ENCODE measurements at regions not wholly inside any gene's neighbourhood (a gene's known extent, or its start where the extent isn't known, plus 50 kb on each side); places are given as distances from the start of the nearest gene placed in this dataset.
"Not testable (repeated sequence)": the region's sequence is repeated elsewhere in the genome, so short reads cannot be mapped to it uniquely, and the experiment has no call there.

DNA sequence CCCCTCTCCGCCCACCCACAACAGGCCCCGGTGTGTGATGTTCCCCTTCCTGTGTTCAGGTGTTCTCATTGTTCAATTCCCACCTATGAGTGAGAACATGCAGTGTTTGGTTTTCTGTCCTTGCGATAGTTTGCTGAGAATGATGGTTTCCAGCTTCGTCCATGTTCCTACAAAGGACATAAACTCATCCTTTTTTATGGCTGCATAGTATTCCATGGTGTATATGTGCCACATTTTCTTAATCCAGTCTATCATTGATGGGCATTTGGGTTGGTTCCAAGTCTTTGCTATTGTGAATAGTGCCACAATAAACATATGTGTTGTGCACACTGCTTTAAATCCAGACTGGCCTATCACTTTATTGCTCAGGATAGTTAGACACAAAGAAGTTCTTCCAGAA is 309.1 kb downstream of the MTX2 start:
- not testable (repeated sequence) for DNase-seq

DNA sequence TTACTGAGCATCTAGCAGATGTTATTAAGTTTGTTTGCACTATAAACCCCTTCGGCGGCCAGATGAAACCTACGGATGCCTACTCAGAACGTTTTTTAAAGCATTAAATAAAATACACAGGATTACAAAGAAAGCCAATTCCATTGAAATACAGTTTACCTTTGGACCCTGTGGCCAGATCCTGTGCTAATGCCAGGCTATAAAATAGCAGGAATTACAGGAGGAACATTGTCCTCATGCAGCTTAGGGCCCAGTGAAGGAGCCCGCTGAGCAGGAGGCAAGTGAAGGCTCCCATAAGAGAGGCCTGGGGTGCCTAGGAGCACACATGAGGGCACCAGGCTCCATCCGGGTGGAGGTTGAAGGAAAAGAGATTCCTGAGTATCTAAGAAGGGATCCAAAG is 310.4 kb downstream of the MTX2 start:
- DNase-seq, result no peak

DNA sequence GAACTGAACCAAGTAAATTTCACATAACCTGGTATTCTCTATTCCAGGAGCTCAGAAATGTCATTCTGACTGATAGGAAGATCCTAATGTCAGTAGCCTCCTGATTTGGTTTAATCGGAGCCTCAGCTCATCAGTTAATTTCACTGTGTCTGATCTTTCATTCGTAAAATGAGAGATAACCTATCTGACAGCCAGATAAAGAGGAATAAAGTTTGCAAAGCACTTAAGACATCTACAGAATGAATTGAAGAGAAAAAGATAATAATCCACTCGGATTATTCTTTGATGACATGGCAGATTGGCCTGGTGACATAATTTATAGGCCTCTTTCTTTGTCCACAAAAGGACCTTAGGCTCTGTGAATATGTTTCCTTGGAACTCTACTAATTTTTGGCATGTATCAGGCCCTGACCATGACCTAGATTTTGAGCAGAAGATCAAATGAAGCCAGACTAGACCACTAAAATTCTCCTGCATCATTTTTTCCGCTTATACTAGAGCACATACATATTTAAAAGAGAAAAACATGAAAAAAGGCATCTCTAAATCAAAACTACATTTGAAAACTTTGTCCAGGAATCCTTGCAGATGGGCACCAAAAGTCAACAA is 312.4 kb downstream of the MTX2 start:
- DNase-seq, result no peak

DNA sequence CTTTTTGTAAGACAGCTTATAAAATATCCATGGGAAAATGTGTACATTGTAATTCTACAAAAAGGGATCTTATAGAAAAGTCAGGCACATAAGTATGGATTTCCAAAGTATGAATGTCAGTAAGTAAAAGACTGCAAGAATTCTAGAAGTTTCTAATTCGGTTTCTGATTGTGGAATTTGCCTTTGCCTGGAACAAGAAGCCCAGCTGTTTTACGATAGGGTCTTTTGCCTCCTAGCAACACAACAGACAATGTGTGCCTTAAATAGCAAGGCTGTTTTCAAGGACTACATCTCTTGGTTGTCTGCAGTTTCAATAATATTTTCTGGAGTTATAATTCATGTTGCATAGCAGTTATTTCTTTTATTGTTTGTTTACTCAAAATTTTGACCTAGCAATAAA is 312.9 kb downstream of the MTX2 start:
- DNase-seq, result no peak

DNA sequence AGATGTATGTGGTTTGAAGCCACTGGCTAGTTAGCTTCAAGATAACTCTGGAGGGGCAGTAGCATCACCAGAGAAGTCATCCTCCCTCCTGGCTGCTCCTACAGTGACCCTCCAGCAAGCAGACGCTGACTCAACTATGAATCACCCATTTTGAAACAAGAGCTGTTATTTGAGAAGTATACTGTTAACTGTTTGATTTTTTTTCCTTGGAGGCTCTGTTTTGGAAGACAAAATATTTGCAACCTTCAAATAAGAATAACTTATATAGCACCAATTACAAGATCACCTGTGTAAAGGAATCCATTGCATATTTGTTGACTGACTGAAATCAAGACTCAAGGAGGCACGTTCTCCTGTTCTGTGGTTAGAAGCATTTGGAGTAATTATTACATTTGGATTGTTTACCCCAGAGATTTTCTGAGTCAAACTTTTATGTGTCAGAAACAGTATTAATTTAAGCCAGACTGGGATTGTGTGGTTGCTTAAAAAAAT is 313.8 kb downstream of the MTX2 start:
- DNase-seq, result no peak

DNA sequence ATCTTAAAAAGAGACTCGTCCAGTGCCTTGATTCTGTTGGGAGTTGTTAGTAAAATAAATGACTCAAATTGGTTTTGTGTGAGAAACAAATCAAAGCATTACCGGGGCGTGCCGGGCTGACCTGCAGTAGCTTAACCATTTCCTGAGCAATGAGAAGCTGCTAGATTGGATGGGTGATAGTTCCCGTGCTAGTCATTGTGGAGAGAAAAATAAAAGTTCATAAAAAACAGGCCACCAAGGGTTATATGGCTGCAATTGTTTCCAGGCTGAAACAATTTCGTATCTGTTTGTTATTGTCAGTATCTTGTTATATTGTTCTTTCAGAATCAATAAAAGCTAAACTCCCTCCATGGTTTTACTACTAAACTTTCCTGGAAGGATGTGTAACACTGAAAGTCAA is 314.4 kb downstream of the MTX2 start:
- no peak for DNase-seq

DNA sequence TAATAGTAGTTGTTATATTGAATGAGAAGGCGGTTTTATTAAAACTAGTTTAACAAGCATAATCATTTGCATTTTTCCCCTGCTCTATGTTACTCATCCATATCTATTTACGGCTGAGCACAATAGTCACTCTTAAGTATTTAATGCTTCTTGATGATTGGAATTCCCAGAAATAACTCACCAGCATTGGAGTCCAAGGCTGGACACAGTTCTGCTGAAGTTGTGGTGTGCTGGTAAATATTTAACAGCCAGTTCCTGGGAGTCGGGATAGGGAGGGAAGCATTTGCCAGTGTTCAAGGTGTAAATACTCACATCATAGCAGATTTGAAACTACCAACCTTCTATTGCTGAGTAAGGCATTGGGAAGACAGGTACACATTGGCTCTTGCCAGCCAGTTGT is 315.1 kb downstream of the MTX2 start:
- DNase-seq, result no peak

DNA sequence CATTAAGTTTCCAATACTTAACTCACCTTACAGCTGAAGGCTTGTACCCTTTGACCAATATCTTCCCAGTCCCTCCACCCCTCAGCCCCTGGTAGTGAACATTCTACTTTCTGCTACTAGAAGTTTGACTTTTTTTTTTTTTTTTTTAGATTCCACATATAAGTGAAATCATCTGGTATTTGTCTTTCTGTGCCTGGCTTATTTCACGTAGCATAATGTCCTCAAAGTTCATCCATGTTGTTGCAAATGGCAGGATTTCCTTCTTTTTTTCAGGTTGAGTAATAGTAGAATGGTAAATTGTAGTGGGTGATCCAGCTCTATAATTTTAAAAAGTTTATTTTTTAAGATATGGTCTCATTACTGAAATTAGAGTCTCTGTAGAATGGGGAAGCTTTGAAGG is 316.0 kb downstream of the MTX2 start:
- DNase-seq, result no peak

DNA sequence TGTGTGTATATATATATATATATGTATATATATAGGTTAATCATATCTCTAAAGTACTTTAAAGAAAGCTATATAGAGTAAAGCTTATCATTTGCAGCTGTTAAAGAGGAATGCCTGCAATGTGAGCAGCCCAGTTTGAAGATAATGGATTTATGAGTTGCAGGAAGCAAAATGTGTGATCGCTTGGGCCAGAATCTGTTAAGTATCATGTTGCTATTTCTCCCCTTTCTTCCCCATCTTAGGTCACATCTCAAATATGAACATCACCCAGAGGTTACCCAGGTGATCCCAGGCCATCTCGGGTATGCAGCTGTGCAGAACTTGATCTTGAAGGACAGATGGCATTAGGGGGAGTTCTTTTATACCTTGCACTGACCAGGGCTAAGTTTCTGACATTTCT is 316.5 kb downstream of the MTX2 start:
- DNase-seq, result no peak

DNA sequence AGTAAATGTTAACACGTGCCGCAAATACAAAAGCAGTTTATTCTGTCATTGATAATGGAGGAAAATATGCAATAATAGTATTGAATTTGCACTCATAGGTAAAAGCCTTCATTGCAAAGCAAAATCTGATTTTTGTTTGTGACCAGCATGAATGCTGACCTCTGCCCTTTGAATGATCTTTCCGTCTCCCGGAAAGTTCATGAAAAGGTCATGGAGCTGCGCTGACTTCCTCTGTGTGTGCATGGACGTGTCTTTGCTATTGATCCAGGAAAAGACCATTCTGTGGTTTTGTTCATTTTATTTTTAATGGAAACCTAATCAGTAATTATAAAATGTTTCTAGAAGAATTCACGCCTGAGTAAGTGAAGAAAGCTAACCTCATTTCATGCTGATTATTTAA is 320.0 kb downstream of the MTX2 start:
- no peak for DNase-seq

DNA sequence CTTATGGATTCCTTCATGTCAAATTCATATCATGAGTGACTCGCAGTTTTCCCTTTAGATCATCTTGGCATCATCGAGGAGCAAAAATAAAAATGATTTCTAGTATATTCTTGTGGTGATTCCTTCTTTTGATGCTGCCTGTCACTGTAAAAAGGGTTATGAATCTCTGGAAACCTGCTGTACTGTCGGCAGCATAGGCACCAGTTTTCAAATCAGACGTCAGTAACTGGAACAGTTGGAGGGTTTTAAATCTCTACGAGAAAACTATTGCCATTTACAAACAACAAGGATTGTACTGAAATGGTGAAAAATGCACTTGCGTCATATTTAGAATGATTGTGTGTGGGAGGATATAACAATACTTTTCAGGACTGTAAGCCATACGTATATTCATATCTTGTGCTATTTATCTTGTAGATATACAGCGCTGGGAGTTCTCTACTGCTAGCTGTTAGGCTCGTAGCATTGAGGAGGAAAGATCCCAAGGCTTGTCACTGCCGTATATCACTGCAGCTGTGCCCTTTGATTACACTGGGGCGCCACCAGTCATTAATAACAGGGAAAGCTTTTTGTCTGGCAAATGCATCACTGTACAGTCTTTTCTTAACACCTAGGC is 320.7 kb downstream of the MTX2 start:
- DNase-seq, result no peak

DNA sequence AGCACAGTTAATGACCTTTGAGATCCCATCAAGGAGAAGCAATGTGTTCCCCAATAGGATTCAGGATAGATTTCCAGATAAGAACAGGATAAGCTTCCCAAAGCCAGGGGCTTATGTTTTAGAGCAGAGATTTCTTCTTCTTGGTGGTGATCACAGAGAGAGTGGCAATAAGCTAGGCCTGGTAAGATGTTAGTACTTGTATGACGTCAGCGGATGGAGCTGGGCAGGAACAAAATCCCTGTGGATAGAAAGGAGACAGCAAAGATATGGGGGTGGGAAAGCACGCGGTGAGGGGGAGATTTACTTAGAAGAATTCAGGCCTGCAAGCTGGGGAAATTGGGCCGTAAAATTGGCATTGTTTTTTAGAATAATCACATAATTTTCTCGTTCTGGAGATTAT is 323.0 kb downstream of the MTX2 start:
- no peak for DNase-seq

DNA sequence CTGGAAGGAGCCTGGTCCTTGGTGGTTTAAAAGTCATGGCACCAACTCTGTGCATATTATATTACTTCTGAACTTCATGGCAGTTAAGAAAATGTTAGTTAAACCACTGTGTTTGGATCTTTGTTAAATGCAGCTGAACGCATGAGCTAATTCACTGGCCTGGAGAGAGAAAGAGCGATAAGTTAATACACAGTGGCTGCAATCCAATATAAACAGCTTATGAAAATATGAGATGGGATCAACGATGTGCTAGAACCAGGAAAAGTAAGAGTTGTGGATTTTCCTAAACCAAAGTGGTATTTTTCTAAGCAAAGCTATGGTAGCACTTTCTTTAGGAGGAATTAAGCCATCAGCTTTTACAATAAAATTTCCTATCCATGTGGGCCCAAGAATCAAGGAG is 326.7 kb downstream of the MTX2 start:
- DNase-seq, result no peak

DNA sequence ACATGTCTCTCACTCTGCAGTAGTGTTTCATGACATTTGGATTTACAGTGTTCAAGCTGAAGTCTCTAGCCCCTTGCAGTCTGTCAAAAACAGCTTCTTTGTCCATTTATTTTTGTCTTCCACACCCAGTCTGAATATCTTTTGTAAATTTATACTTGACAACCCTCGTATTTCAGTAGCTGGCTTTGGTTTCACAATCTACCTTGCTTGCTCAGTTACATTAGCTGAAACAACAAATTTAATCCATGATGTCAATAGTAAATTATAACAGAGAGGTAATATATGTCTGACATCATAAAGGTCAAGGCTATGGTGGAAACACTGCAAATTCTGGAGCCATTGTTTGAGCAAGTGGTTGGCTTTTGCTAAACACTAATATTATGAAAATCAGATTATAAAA is 328.7 kb downstream of the MTX2 start:
- no peak for DNase-seq

DNA sequence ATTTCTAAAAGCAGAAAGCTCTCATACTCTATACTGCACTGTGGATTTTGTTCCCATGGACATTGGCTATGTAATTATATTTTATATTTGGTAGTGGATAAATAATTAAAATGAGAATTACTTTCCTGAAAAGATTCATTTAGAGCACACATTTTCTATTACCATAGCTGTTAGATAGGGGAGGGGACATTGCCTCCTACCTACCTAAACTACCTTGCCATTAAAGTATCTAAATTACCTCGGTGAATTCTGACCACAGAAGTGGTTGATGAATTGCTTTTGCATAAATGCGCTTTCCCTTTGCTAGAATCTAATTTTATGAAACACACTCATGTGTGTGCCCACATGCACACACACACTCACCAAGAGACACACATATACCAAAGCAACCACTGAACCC is 329.1 kb downstream of the MTX2 start:
- no peak for DNase-seq

DNA sequence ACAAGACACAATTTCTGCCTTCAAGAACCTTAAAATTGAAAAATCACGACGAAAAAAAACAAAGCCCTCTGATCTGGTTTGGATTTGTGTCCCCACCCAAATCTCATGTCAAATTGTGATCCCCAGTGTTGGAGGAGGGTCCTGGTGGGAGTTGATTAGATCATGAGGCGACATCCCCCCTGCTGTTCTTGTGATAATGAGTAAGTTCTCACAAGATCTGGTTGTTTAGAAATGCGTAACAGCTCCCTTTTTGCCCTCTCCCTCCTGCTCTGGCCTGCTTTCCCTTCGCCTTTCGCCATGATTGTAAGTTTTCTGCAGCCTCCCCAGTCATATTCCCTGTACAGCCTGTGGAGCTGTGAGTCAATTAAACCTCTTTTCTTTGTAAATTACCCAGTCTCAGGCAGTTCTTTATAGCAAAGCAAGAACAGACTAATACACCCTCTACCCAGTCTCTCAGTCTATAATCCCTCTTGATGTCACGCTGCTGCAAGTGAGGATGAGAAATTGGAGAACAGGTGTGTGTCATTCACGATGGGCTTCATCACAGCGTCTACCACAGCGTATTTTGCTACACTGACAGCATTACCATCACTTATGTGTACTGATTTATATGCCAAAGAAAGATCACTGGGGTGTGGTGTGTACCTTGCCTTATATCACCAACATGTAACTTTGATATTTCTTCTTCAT is 330.7 kb downstream of the MTX2 start:
- DNase-seq, result no peak

DNA sequence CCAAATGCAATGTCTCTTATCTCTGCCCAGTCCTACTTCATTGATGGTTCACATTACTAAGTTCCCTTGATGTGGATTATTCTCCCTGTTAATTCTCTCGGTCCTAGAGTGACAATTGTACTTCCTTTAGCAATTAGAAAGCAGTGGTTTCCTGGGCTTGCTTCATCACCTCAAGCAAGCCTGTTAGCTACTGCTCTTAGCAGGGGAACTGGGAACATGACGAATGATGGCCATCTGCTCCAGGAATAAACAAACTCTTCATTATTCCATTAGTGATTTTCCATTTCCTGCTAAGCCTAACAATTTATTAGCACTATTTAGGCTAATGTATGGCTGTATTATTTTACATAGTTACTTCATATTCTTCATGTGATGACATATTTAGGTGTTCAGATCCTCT is 331.8 kb downstream of the MTX2 start:
- no peak for DNase-seq

DNA sequence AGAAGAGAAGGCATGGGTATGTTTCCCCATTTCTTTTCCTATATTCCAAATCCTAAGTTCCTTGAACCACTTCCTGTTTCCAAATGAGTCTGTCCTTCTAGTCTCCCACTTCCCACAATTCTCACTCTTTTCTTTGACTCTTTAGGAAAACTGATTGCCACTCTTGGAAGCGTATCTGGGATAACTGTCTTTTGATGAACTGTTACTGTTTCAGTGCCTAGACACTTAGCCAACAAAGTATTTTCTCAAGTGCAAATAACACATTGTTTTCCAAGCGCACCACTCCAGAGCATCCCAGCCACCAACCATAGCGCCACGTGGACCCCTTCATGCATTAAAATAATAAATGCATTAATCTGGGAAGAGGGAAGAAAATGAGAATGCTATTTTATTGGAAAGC is 342.8 kb downstream of the MTX2 start:
- DNase-seq, result no peak

DNA sequence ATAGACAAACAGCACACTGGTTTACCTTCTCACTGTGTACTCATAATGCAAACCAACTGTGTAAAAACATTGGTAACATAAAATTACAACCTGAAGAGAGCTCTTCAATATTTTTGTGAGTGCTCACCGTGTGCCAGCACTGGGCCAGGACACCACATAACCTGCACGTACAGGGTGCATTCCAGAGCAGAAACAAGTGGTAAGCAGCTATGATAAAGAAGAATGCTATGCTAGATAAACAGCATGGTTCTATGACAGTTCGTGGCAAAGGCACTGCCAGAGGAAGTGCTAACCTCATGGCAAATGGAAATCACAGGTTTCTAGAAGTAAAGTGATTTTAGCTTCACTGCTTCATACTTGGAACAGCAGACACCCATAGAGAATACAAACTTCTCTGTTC is 343.5 kb downstream of the MTX2 start:
- DNase-seq, result no peak

DNA sequence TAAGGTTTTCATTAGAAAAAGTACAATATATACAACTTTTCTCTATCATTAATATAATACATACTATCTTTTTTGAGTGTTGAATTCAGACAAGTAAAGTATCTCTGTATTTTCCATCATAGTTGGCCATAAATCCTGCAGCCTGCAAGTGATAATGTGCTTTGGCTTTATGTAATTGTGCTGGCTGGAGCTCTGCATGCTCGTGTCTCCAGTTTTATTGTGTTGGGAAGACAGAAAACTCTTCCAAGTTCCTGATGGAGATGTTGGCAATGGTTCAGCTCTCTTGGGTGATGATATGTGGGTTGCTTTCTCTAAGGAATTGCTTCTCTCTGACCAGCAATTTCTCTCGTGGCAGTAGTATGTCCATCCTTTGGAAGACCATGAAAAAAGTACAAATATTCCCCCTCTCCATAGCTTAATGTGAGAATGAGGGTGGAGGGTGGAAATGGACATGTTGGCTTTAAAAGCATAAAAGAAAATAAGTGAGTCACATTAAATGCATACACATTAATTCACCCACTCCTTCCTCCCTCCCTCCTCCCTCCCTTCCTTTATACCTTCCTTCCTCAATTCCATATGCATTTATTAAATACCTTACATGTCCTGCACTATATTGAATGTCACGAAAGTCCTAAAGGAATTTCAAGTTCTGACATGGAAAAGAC is 344.2 kb downstream of the MTX2 start:
- no peak for DNase-seq

DNA sequence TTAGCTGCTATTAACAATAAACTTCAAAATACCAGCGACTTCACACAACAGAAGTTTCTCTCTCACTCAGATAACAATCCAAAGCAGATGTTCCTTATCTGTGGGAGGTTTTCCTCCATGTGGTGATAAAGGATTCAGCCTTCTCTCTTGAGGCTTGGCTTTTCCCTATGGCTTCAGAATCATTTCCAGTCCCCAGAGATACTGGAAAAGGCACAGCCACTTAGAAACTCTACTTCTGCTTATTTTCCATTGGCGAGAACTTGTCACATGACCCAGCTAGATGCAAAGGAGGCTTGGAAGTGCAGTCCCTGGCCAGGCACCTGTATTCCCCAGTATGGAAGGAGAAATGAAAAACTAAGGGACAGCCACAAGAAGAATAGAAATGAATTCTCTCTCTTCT is 344.8 kb downstream of the MTX2 start:
- DNase-seq, result no peak

DNA sequence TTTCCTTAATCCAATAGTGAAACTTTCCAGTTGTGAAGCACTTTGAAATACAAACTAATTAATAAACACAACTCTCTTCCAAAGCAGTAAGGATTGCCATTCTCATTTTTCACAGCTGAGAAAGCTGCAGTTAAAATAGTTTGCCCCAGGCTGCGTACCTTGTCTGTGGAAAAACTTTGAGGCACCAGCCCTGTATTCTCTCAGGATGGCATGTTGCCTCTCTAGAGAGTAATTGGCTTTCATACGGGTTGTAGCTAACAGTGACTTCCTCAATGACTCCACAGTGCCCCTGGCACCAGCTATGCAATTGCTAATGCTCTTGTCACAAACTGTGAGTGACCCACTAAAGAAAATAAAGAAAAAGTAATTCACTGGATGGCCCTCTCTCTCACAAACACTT is 345.7 kb downstream of the MTX2 start:
- DNase-seq, result no peak

DNA sequence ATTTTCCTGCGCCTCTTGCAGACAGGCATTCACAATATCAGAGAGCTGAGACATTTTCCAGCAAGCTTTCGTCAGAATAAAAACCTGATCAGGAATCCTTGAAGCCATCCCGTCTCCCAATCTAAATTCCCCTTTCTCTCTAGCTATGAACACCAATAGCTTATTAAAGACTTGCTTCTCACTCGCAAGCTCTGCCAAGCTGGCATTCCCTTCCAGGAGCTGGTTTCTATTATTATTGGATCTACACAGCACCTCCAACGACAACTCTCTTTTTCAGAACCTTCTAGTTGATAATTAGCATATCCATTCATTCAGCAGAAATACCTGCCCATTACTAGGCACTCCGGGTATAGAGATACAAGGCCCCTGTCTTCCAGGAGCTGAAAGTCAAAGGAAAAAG is 350.3 kb downstream of the MTX2 start:
- DNase-seq, result no peak

DNA sequence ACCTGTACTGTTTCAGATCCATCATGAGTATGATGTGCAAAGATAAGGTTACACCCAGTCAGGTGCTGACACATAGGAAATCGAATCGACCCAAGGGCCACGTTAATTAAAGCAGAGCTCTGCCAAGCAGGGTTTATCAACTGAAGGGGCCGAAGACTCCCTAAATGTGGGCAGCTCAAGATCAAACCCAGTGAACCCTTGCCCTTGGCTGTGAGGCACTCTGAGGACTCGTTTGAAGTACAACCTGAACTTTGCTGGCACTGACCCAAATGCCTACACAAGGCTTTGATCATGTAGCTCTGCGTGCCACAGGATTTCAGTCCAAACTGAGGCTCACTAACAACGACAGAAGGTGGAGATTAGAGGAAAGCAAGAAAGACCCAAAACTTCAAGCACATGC is 352.1 kb downstream of the MTX2 start:
- no peak for DNase-seq

Measured in activated naive CD4-positive, alpha-beta T cell treated with Interleukin-2 at 50 U/mL for 16 hours (primary cell).